ENCODE measurements at regions not wholly inside any gene's neighbourhood (a gene's known extent, or its start where the extent isn't known, plus 50 kb on each side); places are given as distances from the start of the nearest gene placed in this dataset.
A peak's percentile ranks its signal among the peaks of the same experiment; 100 is the strongest.

- Histone ChIP-seq H3K27me3 (no peaks in the 10 kb centered on the region), H3K27ac (no peak overlapping the region), H3K9me3 (ENCODE audit: low read depth) (no peaks in the 10 kb centered on the region), H3K36me3 (no peaks in the 10 kb centered on the region), H3K4me3 (no peak overlapping the region), H3K4me1 (ENCODE audit: low read depth) (peaks cover 37% of the 10 kb centered on the region)
- TF ChIP-seq CTCF (IDR thresholded peaks at IDR 0.05; ENCODE audit: low read depth, low read length): no peak
- DNase-seq (ENCODE audit: low read depth in 1 of 2, low spot score in 1 of 2): no peak
Measured at GRCh38 chr12:123076604-123077297, 74.1 kb downstream of the PITPNM2 start.

- peak in 1 of 2 donors; percentile 81 for DNase-seq (ENCODE audit: low read depth in 1 of 2, low spot score in 1 of 2)
- Histone ChIP-seq H3K36me3 (no peaks in the 10 kb centered on the region), H3K27ac (peak overlapping the region; percentile 27), H3K9me3 (ENCODE audit: low read depth) (no peaks in the 10 kb centered on the region), H3K27me3 (no peaks in the 10 kb centered on the region), H3K4me1 (ENCODE audit: low read depth) (peaks cover 46% of the 10 kb centered on the region), H3K4me3 (no peak overlapping the region)
- TF ChIP-seq CTCF (IDR thresholded peaks at IDR 0.05; ENCODE audit: low read depth, low read length): no peak
Measured at GRCh38 chr12:123075646-123076171, 75.2 kb downstream of the PITPNM2 start.

GRCh38 chr12:123075087-123075645 lies 75.7 kb downstream of the PITPNM2 start:
- peaks cover 51% of the 10 kb centered on the region for H3K4me1 ChIP-seq (ENCODE audit: low read depth)
- peak overlapping the region; percentile 27 for H3K27ac ChIP-seq
- no peaks in the 10 kb centered on the region for H3K36me3 ChIP-seq
- H3K4me3 ChIP-seq: no peak overlapping the region
- no peak for DNase-seq (ENCODE audit: low read depth in 1 of 2, low spot score in 1 of 2)
- TF ChIP-seq CTCF (IDR thresholded peaks at IDR 0.05; ENCODE audit: low read depth, low read length): no peak
- H3K27me3 ChIP-seq: no peaks in the 10 kb centered on the region
- no peaks in the 10 kb centered on the region for H3K9me3 ChIP-seq (ENCODE audit: low read depth)

GRCh38 chr12:123073962-123074801 lies 76.7 kb downstream of the PITPNM2 start:
- H3K9me3 ChIP-seq (ENCODE audit: low read depth): no peaks in the 10 kb centered on the region
- TF ChIP-seq CTCF (IDR thresholded peaks at IDR 0.05; ENCODE audit: low read depth, low read length): no peak
- H3K4me1 ChIP-seq (ENCODE audit: low read depth): peaks cover 61% of the 10 kb centered on the region
- H3K36me3 ChIP-seq: no peaks in the 10 kb centered on the region
- no peak overlapping the region for H3K27ac ChIP-seq
- no peak for DNase-seq (ENCODE audit: low read depth in 1 of 2, low spot score in 1 of 2)
- H3K4me3 ChIP-seq: no peak overlapping the region
- H3K27me3 ChIP-seq: no peaks in the 10 kb centered on the region

- H3K27me3 ChIP-seq: no peaks in the 10 kb centered on the region
- no peak overlapping the region for H3K4me3 ChIP-seq
- peaks cover 64% of the 10 kb centered on the region for H3K4me1 ChIP-seq (ENCODE audit: low read depth)
- no peak for TF ChIP-seq CTCF (IDR thresholded peaks at IDR 0.05; ENCODE audit: low read depth, low read length)
- no peak overlapping the region for H3K27ac ChIP-seq
- no peak for DNase-seq (ENCODE audit: low read depth in 1 of 2, low spot score in 1 of 2)
- H3K36me3 ChIP-seq: no peaks in the 10 kb centered on the region
- H3K9me3 ChIP-seq (ENCODE audit: low read depth): no peaks in the 10 kb centered on the region
Measured at GRCh38 chr12:123073292-123073691, 77.6 kb downstream of the PITPNM2 start.
